Activated B cell treated with CpG ODN at 0.5 μM for 24 hours (primary cell): ENCODE measurements at regions not wholly inside any gene's neighbourhood (a gene's known extent, or its start where the extent isn't known, plus 50 kb on each side); places are given as distances from the start of the nearest gene placed in this dataset.

Source experiments
- ATAC-seq: fragments of 200-7000 bp; cut with Tn5 transposase; one replicate; pipeline ENCODE4 v1.10.0; 2021; ENCODE audit warnings: low read depth, mild to moderate bottlenecking, moderate library complexity
- CTCF ChIA-PET: fragments of 350-600 bp; sonication (Branson Sonifier 250); formaldehyde crosslinking; loops from one replicate; lab custom pipeline; 2021; ENCODE audit warnings: antibody characterized with exemption; lab: Charles Lee
- POLR2A ChIA-PET: fragments of 350-600 bp; sonication (Branson Sonifier 250); formaldehyde crosslinking; loops from one replicate; lab custom pipeline; 2021; ENCODE audit warnings: antibody characterized with exemption; lab: Charles Lee
- DNase-seq: peaks from one replicate; pipeline ENCODE4 v3.0.0; 2022
- H3K27ac Mint-ChIP-seq: one replicate; pipeline ENCODE4 v1.8.0; 2020; ENCODE audit warnings: mixed read lengths
- H3K27me3 Mint-ChIP-seq: one replicate; pipeline ENCODE4 v1.8.0; 2021; ENCODE audit warnings: mixed read lengths
- H3K36me3 Mint-ChIP-seq: one replicate; pipeline ENCODE4 v1.8.0; 2021; ENCODE audit warnings: low read depth, mixed read lengths
- H3K4me1 Mint-ChIP-seq: one replicate; pipeline ENCODE4 v1.8.0; 2021; ENCODE audit warnings: mixed read lengths
- H3K4me3 Mint-ChIP-seq: one replicate; pipeline ENCODE4 v1.8.0; 2020; ENCODE audit warnings: mild to moderate bottlenecking, mixed read lengths
- H3K9me3 Mint-ChIP-seq: one replicate; pipeline ENCODE4 v1.8.0; 2020; ENCODE audit warnings: mixed read lengths
- CTCF ChIP-seq: fragments of 200-600 bp; IDR thresholded peaks from one replicate; pipeline ENCODE4 v1.8.0; 2022; ENCODE audit warnings: antibody characterized with exemption, mild to moderate bottlenecking
- intact Hi-C: fragments of 100-400 bp; cut with micrococcal nuclease; formaldehyde crosslinking; loops from one replicate; pipeline ENCODE4 v1.15.1; 2024

GRCh38 chrY:7701676-7702075 is 790.1 kb upstream of the AMELY start:
- intact Hi-C loops = no loop called here
- no peaks in the 10 kb centered on the region for H3K4me1 Mint-ChIP-seq
- CTCF ChIA-PET = no interaction called here
- POLR2A ChIA-PET = no interaction called here
- H3K4me3 Mint-ChIP-seq = no peak overlapping the region
- H3K9me3 Mint-ChIP-seq = no peaks in the 10 kb centered on the region
- H3K27ac Mint-ChIP-seq = no peak overlapping the region
- TF ChIP-seq CTCF = no peak
- H3K27me3 Mint-ChIP-seq = no peaks in the 10 kb centered on the region
- H3K36me3 Mint-ChIP-seq = no peaks in the 10 kb centered on the region
- DNase-seq (no peak), ATAC-seq (no peak)

GRCh38 chrY:7697506-7697905 is 786.0 kb upstream of the AMELY start:
- POLR2A ChIA-PET = no interaction called here
- Mint-ChIP-seq H3K9me3 (no peaks in the 10 kb centered on the region), H3K4me1 (no peaks in the 10 kb centered on the region), H3K27ac (no peak overlapping the region), H3K36me3 (no peaks in the 10 kb centered on the region), H3K27me3 (no peaks in the 10 kb centered on the region), H3K4me3 (no peak overlapping the region)
- DNase-seq (no peak), ATAC-seq (no peak)
- TF ChIP-seq CTCF = no peak
- intact Hi-C loops = no loop called here
- CTCF ChIA-PET = no interaction called here

GRCh38 chrY:7692701-7693100 is 781.1 kb upstream of the AMELY start:
- Mint-ChIP-seq H3K9me3 (no peaks in the 10 kb centered on the region), H3K4me1 (no peaks in the 10 kb centered on the region), H3K27ac (no peak overlapping the region), H3K36me3 (no peaks in the 10 kb centered on the region), H3K4me3 (no peak overlapping the region), H3K27me3 (no peaks in the 10 kb centered on the region)
- intact Hi-C loops = no loop called here
- ChIA-PET CTCF (no interaction called here), POLR2A (no interaction called here)
- DNase-seq = no peak
- TF ChIP-seq CTCF = no peak
- ATAC-seq = no peak

GRCh38 chrY:7687086-7687485 is 775.5 kb upstream of the AMELY start:
- Mint-ChIP-seq H3K9me3 (no peaks in the 10 kb centered on the region), H3K4me3 (no peak overlapping the region), H3K27ac (no peak overlapping the region), H3K27me3 (no peaks in the 10 kb centered on the region), H3K4me1 (no peaks in the 10 kb centered on the region), H3K36me3 (no peaks in the 10 kb centered on the region)
- intact Hi-C loops = no loop called here
- ChIA-PET CTCF (no interaction called here), POLR2A (no interaction called here)
- TF ChIP-seq CTCF = no peak
- DNase-seq (no peak), ATAC-seq (no peak)

- TF ChIP-seq CTCF = no peak
- no peak overlapping the region for H3K4me3 Mint-ChIP-seq
- ChIA-PET CTCF (no interaction called here), POLR2A (no interaction called here)
- no peaks in the 10 kb centered on the region for H3K27me3 Mint-ChIP-seq
- H3K27ac Mint-ChIP-seq = no peak overlapping the region
- H3K9me3 Mint-ChIP-seq = no peaks in the 10 kb centered on the region
- H3K4me1 Mint-ChIP-seq = no peaks in the 10 kb centered on the region
- ATAC-seq (no peak), DNase-seq (no peak)
- H3K36me3 Mint-ChIP-seq = no peaks in the 10 kb centered on the region
- intact Hi-C loops = no loop called here
Measured at GRCh38 chrY:7684546-7684945, 773.0 kb upstream of the AMELY start.
